ENCODE measurements at regions not wholly inside any gene's neighbourhood (a gene's known extent, or its start where the extent isn't known, plus 50 kb on each side); places are given as distances from the start of the nearest gene placed in this dataset.

DNA sequence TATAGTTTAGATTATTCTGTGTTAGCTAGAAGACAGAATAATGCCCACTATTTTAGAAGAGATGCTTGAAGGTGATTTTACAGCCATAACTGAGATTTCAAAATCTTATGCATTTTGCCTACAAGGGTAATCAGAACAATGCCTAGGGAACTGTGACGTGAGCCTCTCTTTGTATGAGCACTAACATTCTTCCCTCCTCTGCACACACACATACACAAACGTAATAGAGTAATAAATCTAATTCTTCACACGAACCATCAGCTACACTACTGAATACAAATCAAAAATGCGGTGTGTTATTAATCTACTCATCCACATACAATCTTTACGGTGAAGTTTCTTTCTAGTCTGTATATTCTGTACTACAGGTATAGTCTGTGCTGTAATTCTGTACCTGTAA is 227.8 kb downstream of the PLK2 start:
- TF ChIP-seq ZFX (IDR thresholded peaks at IDR 0.05) = no peak
- no peak for TF ChIP-seq CTCF (conservative IDR thresholded peaks at IDR 0.05)
